GM11168 (cell line): ENCODE measurements at regions not wholly inside any gene's neighbourhood (a gene's known extent, or its start where the extent isn't known, plus 50 kb on each side); places are given as distances from the start of the nearest gene placed in this dataset.

Experiments
- in situ Hi-C: fragments of 300-500 bp; cut with MboI; formaldehyde crosslinking; loops from one replicate; pipeline ENCODE4 v1.12.0; 2022; ENCODE audit warnings: low sequenced_read_pairs; ENCODE audit not compliant: unreplicated experiment

GRCh38 chr22:47690586-47690985 is 928.1 kb downstream of the TBC1D22A start:
- in situ Hi-C loops, result no loop called here

- in situ Hi-C loops, result no loop called here
Observed at GRCh38 chr22:47690166-47690565, 927.7 kb downstream of the TBC1D22A start.

- in situ Hi-C loops, result no loop called here
Observed at GRCh38 chr22:47687776-47688175, 925.3 kb downstream of the TBC1D22A start.

GRCh38 chr22:47687346-47687655 is 924.9 kb downstream of the TBC1D22A start:
- in situ Hi-C loops, result no loop called here

- in situ Hi-C loops, result no loop called here
Observed at GRCh38 chr22:47686594-47687345, 924.3 kb downstream of the TBC1D22A start.

- in situ Hi-C loops, result no loop called here
Observed at GRCh38 chr22:47681411-47682165, 919.1 kb downstream of the TBC1D22A start.

- in situ Hi-C loops, result no loop called here
Observed at GRCh38 chr22:47678636-47679287, 916.3 kb downstream of the TBC1D22A start.

- in situ Hi-C loops, result no loop called here
Observed at GRCh38 chr22:47678048-47678447, 915.6 kb downstream of the TBC1D22A start.

- in situ Hi-C loops, result no loop called here
Observed at GRCh38 chr22:47676685-47677084, 914.2 kb downstream of the TBC1D22A start.

GRCh38 chr22:47674600-47674999 is 912.1 kb downstream of the TBC1D22A start:
- in situ Hi-C loops, result no loop called here

- in situ Hi-C loops, result no loop called here
Observed at GRCh38 chr22:47673557-47673956, 911.1 kb downstream of the TBC1D22A start.

GRCh38 chr22:47672526-47672925 is 910.1 kb downstream of the TBC1D22A start:
- in situ Hi-C loops, result no loop called here

GRCh38 chr22:47665151-47665550 is 902.7 kb downstream of the TBC1D22A start:
- in situ Hi-C loops, result no loop called here

- in situ Hi-C loops, result no loop called here
Observed at GRCh38 chr22:47663615-47664605, 901.5 kb downstream of the TBC1D22A start.

GRCh38 chr22:47659467-47660223 is 897.2 kb downstream of the TBC1D22A start:
- in situ Hi-C loops, result no loop called here

GRCh38 chr22:47658182-47658581 is 895.7 kb downstream of the TBC1D22A start:
- in situ Hi-C loops, result no loop called here

- in situ Hi-C loops, result no loop called here
Observed at GRCh38 chr22:47657224-47657623, 894.8 kb downstream of the TBC1D22A start.

GRCh38 chr22:47656806-47657205 is 894.4 kb downstream of the TBC1D22A start:
- in situ Hi-C loops, result no loop called here

GRCh38 chr22:47655930-47656329 is 893.5 kb downstream of the TBC1D22A start:
- in situ Hi-C loops, result no loop called here
